Tibial nerve (tissue), 4 donors: ENCODE measurements at regions not wholly inside any gene's neighbourhood (a gene's known extent, or its start where the extent isn't known, plus 50 kb on each side); places are given as distances from the start of the nearest gene placed in this dataset.

ENCODE experiments used
- EP300 ChIP-seq, 2 donors: sonication (generic); formaldehyde crosslinking; IDR thresholded peaks; one replicate each; pipeline ENCODE4 v1.6.1; 2017; ENCODE audit warnings: antibody characterized with exemption in 2 of 2, mild to moderate bottlenecking in 1 of 2
- POLR2A ChIP-seq, 2 donors: fragments of 450-650 bp; IDR thresholded peaks; one replicate each; pipeline ENCODE4 v1.6.1; 2017; ENCODE audit warnings: antibody characterized with exemption in 2 of 2, mild to moderate bottlenecking in 2 of 2, moderate library complexity in 2 of 2
- TF ChIP-seq, protein P1 (sequence below), 5 experiments: fragments of 200-600 bp in 3 of 5; fragments of 450-650 bp in 2 of 5; sonication (generic) in 3 of 5; IDR thresholded peaks; one replicate each; pipeline ENCODE4 v1.5.1; 2016 to 2019; ENCODE audit warnings: antibody characterized with exemption in 5 of 5, mild to moderate bottlenecking in 3 of 5, moderate library complexity in 2 of 5

DNA sequence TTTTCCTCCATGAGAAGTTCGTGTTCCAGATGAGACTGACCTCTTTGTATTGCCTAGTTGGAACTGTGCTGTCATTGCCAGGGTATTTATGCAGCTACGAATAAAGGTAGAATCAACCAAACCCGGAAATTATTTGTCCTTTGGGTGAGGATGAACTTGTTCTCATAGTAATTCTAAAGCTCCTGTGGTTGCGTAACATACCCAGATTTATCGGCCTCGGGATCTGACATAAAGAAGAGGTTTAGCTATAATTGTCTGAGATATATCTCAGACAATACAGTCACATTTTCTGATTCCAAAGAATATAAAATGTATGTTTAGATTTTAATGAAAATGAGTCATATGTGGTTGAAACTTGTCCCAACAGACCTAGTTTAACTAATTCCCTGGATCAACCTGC lies 628.7 kb upstream of the LINC00305 start:
- TF ChIP-seq, protein P1, sequence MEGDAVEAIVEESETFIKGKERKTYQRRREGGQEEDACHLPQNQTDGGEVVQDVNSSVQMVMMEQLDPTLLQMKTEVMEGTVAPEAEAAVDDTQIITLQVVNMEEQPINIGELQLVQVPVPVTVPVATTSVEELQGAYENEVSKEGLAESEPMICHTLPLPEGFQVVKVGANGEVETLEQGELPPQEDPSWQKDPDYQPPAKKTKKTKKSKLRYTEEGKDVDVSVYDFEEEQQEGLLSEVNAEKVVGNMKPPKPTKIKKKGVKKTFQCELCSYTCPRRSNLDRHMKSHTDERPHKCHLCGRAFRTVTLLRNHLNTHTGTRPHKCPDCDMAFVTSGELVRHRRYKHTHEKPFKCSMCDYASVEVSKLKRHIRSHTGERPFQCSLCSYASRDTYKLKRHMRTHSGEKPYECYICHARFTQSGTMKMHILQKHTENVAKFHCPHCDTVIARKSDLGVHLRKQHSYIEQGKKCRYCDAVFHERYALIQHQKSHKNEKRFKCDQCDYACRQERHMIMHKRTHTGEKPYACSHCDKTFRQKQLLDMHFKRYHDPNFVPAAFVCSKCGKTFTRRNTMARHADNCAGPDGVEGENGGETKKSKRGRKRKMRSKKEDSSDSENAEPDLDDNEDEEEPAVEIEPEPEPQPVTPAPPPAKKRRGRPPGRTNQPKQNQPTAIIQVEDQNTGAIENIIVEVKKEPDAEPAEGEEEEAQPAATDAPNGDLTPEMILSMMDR (IDR thresholded peaks at IDR 0.05), result no peak
- TF ChIP-seq POLR2A (IDR thresholded peaks at IDR 0.05) (no peak), EP300 (IDR thresholded peaks at IDR 0.05) (no peak)
